Fibroblast of skin of right quadriceps (primary cell): ENCODE measurements at regions not wholly inside any gene's neighbourhood (a gene's known extent, or its start where the extent isn't known, plus 50 kb on each side); places are given as distances from the start of the nearest gene placed in this dataset.
"Not testable (repeated sequence)": the region's sequence is repeated elsewhere in the genome, so short reads cannot be mapped to it uniquely, and the experiment has no call there.

Experiments
- DNase-seq: peaks from one replicate; pipeline ENCODE4 v3.0.0-alpha.2; 2013

DNA sequence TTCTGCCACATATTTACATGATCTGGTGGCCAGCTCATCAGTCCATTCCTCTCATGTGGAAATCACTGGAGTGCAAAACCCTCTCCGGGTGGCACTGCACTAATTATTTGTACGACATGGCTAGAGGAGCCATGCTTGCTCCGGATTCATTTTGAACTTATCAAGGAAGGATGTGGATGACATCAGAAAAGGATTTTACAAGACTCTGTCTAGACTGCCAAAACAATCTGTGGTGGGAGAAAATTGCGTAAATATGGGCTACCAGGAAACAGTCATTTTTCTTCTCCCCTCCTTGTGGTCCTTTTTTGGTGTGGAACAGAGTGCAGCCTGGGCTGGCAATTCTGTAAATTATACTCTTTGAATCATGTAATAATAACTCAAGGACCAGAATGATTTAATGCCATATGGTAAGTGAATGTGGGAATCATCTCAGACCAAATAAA, 123.4 kb upstream of the IFNE start:
- peak; percentile 95 for DNase-seq

DNA sequence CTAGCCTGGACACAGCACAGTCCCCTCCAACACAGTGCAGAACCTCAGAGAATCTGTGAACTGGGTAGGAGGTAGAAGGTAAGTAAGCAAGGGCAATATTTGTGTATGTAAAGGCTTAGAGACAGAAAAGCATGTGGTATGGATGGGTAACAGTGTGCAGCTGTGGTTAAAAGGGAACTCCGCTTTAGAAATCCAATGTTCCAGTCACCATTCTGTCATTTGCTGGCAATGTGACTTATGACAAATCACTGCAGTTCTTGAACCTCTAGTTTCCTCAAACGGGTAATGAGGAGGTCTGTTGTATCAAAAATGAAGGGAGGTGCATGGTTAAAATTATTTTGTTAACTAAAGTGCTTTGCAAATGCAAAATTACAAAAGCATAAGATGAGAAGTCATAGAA, 125.5 kb upstream of the IFNE start:
- DNase-seq = no peak

GRCh38 chr9:21608200-21608599, 126.1 kb upstream of the IFNE start:
- DNase-seq = no peak

GRCh38 chr9:21609506-21609905, 127.4 kb upstream of the IFNE start:
- no peak for DNase-seq

DNA sequence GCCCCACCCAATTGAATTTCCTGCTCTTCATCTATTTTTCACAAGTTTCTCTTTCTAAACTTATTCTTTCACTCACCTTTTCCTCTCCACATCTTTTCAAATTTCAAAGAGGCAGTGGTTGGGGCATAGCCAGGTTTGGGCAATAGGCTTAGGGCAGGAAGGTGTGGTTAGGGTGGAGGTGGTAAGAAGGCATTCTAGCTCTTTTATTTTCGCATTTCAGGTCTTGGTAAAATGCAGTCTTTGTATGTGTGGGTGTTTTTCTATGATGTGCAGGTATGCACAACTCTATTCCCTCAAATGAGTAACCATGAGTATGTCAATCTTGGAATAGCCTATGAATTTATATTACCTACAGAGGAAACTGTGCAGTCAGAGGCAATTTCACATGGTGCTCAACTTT, 129.8 kb upstream of the IFNE start:
- no peak for DNase-seq

DNA sequence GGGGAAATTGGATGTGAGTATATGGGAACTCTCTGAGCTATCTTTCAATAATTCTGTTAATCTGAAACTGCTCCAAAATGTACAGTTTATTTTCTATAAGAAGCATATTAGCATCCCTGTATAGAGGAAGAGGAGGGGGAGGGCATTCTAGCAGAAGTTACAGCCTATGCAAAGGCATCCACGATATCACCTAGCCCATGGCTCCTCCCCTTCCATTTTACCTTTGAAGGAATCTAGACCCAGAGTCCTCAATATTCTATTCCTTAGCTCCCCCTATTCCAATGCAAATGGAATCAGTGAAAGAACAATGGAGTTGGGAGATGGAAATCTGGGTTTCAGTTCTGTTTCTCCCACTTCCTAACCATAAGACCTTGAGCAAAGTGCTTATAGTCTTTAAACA, 132.9 kb upstream of the IFNE start:
- DNase-seq = no peak

GRCh38 chr9:21615446-21615845, 133.3 kb upstream of the IFNE start:
- DNase-seq = no peak

DNA sequence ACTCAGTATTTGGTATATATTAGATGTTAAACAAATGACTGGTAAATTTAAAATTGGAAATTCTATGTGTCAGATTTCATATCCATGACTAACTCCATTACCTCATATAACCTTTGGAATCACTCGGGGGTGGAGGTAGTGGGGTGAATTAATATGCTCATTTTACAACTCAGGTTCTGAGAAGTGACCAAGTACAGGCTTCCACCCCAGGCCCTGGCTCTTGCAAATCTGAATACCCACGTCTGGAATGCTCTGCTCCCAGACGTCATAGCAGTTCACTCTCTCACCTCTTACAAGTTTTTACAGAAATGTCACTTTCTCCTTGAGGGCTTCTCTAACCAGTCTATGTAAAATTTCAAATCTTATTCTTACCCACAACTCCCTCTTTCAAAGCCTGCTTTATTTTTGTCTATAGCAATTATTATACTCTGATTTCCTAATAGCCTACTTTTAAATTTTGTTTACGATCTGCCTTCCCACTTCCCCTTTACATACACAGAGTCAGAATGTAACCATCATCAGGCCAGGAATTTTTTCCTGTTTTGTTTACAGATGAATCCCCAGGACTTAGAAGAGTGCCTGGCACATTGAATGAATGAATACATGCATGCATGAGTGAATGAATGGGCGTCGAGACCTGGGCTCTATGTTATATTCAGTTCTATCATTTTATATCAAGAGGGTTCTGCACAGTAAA, 134.1 kb upstream of the IFNE start:
- DNase-seq = peak; percentile 96

GRCh38 chr9:21624675-21625644, 142.8 kb upstream of the IFNE start:
- no peak for DNase-seq

GRCh38 chr9:21626493-21626892, 144.4 kb upstream of the IFNE start:
- no peak for DNase-seq

GRCh38 chr9:21628954-21629353, 146.8 kb upstream of the IFNE start:
- not testable (repeated sequence) for DNase-seq

- no peak for DNase-seq
These were observed 152.8 kb upstream of the IFNE start for GRCh38 chr9:21634951-21635350.

- no peak for DNase-seq
These were observed 156.0 kb upstream of the IFNE start for GRCh38 chr9:21638104-21638503.

GRCh38 chr9:21653091-21653490, 149.3 kb upstream of the MTAP start:
- peak; percentile 77 for DNase-seq

DNA sequence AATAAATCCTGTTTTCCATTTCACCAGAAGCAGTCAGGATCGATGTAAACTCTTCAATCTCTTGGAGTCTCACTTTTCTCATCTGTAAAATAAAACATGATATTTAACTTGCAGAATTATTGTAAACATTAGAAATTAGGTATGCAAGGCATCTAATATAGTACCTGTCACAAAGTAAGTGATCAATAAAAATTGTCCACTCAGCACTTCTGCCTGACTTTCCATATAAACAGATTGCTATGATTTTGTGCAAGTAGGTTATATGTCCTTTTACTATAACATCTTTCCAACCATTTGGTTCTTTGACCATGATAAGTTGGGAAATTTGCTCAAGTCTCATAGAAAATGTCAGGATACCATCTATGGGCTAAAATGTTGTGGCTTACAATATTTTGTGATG, 148.8 kb upstream of the MTAP start:
- no peak for DNase-seq

- DNase-seq = peak; percentile 74
These were observed 145.4 kb upstream of the MTAP start for GRCh38 chr9:21656776-21657674.

DNA sequence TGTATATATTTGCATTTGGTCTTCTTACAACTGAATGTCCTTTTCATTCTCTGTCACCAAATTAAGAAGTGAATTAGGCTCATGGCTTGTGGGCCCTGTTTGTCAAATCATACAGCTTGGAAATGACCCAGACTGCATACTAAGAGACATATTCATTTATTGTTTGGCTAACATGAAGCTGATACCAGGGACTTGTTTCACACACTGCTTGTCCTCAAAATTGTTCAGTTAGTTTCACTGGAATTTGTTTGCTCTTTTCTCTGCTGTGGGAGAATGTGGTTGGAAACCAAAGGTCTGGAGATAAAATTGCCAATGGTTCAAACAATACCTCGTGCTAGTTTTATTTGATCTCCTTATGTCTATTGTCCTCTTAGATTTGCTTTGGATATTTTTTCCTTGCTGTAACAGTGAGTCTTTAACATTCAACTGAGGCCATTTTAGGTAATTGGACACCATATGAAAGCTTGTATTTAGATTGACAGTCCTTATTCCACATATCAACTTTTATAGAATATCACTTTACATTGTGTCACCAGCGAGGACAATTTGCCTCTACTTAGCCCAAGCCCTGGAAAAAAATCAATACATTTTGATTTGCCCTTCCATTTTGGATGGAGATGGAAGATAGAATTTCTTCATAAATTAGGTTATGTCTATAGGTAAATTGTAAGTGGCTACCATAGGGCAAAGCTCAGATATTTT, 144.3 kb upstream of the MTAP start:
- no peak for DNase-seq

GRCh38 chr9:21660976-21661375, 141.5 kb upstream of the MTAP start:
- peak; percentile 43 for DNase-seq

DNA sequence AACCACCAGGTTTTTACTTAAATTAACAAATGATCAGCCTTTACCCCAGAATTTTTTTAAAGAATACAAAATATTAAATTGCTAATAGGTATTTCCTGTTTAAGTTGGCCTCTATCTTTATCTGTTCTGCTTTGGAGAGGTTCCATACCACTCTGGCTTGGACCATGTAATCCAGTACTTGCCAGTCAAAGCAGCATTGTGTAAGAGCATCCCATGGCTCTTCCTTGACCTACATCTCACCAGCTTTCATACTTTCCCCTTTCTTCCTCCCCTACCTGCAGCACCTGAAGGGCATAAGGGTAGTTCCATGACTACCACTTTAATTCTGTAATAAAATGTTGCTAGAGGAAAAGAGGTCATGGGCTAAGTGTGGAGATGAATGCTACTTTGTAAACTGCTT, 140.8 kb upstream of the MTAP start:
- DNase-seq = no peak

DNA sequence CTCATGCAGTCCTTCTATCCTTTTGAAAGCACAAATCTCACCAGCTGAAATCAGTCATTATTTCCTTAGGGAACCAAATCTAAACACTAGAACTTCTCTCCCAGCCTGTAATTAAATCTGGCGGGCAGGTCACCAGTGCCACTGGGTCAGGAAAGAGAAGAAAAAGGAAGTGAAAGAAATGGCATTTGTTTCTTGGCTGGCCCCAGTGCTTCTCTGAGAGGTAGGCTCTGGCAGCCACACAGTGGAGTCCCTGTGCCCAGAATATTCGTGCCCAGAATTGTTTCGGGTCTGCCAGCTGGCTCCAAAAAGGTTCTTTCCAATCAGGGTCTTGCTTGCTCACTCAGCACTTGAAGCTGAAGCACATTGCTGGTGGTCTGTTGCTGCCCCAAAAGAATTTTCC, 133.9 kb upstream of the MTAP start:
- DNase-seq = no peak

GRCh38 chr9:21669701-21670100, 132.7 kb upstream of the MTAP start:
- peak; percentile 49 for DNase-seq

DNA sequence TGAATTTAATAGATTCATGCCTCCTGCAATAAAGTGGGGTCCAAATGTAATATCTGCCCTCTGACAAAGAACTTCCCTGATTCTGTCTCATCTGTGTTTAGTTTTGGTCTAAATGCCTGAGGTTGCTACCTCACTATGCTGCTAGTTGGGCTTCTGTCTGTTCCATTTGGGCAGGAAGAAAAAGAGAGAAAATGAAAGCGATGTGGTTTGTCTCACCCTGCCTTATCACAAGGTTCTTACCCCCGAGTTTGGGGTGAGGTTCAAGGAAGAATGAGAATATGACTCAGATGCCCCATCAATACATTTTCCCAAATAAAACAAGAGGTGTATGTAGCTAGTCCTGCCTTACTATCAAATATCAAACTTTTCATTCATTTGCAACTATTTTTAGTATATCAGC, 132.1 kb upstream of the MTAP start:
- DNase-seq = no peak
